Liver (tissue), 3 donors: ENCODE measurements at regions not wholly inside any gene's neighbourhood (a gene's known extent, or its start where the extent isn't known, plus 50 kb on each side); places are given as distances from the start of the nearest gene placed in this dataset.

ENCODE experiments used
- FOXA1 ChIP-seq: IDR thresholded peaks from 2 replicates; pipeline ENCODE4 v1.6.1; 2016; ENCODE audit warnings: antibody characterized with exemption
- HNF4A ChIP-seq, 2 donors: conservative IDR thresholded peaks; 2 replicates each; pipeline ENCODE4 v1.6.1; 2016; ENCODE audit warnings: antibody characterized with exemption in 2 of 2, mild to moderate bottlenecking in 2 of 2
- JUND ChIP-seq, 2 donors: IDR thresholded peaks; 2 replicates each; pipeline ENCODE4 v1.6.1; 2016; ENCODE audit warnings: antibody characterized with exemption in 2 of 2
- RAD21 ChIP-seq, 2 donors: IDR thresholded peaks; 2 replicates each; pipeline ENCODE4 v1.6.1; 2016; ENCODE audit warnings: antibody characterized with exemption in 2 of 2, mild to moderate bottlenecking in 2 of 2
- SP1 ChIP-seq: IDR thresholded peaks from 2 replicates; pipeline ENCODE4 v1.6.1; 2018; ENCODE audit warnings: antibody characterized with exemption, mild to moderate bottlenecking
- TAF1 ChIP-seq: conservative IDR thresholded peaks from 2 replicates; pipeline ENCODE4 v1.6.1; 2016; ENCODE audit warnings: antibody characterized with exemption, mild to moderate bottlenecking
- YY1 ChIP-seq: IDR thresholded peaks from 2 replicates; pipeline ENCODE4 v1.6.1; 2016; ENCODE audit warnings: antibody characterized with exemption, mild to moderate bottlenecking
- TF ChIP-seq, protein P1 (sequence below): IDR thresholded peaks from 2 replicates; pipeline ENCODE4 v1.6.1; 2016; ENCODE audit warnings: antibody characterized with exemption
- TF ChIP-seq, protein P2 (sequence below): fragments of 150-350 bp; IDR thresholded peaks from 2 replicates; pipeline ENCODE4 v1.5.1; 2017; ENCODE audit warnings: improper control_type of control experiment, low read depth, low read length; ENCODE audit not compliant: missing input control
- TF ChIP-seq, protein P3 (sequence below): IDR thresholded peaks from 2 replicates; pipeline ENCODE4 v1.6.1; 2016; ENCODE audit warnings: antibody characterized with exemption, mild to moderate bottlenecking
- TF ChIP-seq, protein P4 (sequence below): IDR thresholded peaks from 2 replicates; pipeline ENCODE4 v1.6.1; 2016; ENCODE audit warnings: antibody characterized with exemption
- TF ChIP-seq, protein P5 (sequence below): IDR thresholded peaks from 2 replicates; pipeline ENCODE4 v1.6.1; 2016; ENCODE audit warnings: antibody characterized with exemption
- donor health status: healthy.
- donor health status: healthy.

DNA sequence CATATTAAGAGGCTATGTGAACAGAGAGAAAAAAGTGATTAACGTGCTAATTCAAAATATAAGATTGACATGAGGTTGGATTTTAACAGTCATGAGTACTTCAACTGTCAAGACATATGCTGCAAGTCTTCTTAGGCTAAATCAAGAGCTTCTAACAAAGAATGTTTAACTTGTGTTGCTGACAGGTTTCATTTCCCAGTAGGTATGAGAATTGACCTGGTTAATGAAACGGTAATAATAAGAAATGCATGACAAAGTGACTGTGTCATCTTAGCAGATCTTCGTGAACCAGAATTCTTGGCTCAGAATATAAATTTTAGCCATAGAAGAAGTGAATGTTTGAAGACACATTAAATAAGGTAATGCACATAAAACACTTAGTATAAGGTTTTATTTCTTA, 132.6 kb upstream of the PTGFR start:
- TF ChIP-seq, protein P1, sequence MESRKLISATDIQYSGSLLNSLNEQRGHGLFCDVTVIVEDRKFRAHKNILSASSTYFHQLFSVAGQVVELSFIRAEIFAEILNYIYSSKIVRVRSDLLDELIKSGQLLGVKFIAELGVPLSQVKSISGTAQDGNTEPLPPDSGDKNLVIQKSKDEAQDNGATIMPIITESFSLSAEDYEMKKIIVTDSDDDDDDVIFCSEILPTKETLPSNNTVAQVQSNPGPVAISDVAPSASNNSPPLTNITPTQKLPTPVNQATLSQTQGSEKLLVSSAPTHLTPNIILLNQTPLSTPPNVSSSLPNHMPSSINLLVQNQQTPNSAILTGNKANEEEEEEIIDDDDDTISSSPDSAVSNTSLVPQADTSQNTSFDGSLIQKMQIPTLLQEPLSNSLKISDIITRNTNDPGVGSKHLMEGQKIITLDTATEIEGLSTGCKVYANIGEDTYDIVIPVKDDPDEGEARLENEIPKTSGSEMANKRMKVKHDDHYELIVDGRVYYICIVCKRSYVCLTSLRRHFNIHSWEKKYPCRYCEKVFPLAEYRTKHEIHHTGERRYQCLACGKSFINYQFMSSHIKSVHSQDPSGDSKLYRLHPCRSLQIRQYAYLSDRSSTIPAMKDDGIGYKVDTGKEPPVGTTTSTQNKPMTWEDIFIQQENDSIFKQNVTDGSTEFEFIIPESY: no peak
- TF ChIP-seq, protein P2, sequence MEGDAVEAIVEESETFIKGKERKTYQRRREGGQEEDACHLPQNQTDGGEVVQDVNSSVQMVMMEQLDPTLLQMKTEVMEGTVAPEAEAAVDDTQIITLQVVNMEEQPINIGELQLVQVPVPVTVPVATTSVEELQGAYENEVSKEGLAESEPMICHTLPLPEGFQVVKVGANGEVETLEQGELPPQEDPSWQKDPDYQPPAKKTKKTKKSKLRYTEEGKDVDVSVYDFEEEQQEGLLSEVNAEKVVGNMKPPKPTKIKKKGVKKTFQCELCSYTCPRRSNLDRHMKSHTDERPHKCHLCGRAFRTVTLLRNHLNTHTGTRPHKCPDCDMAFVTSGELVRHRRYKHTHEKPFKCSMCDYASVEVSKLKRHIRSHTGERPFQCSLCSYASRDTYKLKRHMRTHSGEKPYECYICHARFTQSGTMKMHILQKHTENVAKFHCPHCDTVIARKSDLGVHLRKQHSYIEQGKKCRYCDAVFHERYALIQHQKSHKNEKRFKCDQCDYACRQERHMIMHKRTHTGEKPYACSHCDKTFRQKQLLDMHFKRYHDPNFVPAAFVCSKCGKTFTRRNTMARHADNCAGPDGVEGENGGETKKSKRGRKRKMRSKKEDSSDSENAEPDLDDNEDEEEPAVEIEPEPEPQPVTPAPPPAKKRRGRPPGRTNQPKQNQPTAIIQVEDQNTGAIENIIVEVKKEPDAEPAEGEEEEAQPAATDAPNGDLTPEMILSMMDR: no peak
- TF ChIP-seq, protein P3, sequence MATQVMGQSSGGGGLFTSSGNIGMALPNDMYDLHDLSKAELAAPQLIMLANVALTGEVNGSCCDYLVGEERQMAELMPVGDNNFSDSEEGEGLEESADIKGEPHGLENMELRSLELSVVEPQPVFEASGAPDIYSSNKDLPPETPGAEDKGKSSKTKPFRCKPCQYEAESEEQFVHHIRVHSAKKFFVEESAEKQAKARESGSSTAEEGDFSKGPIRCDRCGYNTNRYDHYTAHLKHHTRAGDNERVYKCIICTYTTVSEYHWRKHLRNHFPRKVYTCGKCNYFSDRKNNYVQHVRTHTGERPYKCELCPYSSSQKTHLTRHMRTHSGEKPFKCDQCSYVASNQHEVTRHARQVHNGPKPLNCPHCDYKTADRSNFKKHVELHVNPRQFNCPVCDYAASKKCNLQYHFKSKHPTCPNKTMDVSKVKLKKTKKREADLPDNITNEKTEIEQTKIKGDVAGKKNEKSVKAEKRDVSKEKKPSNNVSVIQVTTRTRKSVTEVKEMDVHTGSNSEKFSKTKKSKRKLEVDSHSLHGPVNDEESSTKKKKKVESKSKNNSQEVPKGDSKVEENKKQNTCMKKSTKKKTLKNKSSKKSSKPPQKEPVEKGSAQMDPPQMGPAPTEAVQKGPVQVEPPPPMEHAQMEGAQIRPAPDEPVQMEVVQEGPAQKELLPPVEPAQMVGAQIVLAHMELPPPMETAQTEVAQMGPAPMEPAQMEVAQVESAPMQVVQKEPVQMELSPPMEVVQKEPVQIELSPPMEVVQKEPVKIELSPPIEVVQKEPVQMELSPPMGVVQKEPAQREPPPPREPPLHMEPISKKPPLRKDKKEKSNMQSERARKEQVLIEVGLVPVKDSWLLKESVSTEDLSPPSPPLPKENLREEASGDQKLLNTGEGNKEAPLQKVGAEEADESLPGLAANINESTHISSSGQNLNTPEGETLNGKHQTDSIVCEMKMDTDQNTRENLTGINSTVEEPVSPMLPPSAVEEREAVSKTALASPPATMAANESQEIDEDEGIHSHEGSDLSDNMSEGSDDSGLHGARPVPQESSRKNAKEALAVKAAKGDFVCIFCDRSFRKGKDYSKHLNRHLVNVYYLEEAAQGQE: no peak
- TF ChIP-seq FOXA1 (no peak), RAD21 (IDR thresholded peaks at IDR 0.05) (no peak), TAF1 (no peak), JUND (IDR thresholded peaks at IDR 0.05) (no peak), HNF4A (conservative IDR thresholded peaks at IDR 0.05) (no peak), YY1 (no peak), SP1 (no peak)
- TF ChIP-seq, protein P4, sequence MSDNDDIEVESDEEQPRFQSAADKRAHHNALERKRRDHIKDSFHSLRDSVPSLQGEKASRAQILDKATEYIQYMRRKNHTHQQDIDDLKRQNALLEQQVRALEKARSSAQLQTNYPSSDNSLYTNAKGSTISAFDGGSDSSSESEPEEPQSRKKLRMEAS: no peak
- TF ChIP-seq, protein P5, sequence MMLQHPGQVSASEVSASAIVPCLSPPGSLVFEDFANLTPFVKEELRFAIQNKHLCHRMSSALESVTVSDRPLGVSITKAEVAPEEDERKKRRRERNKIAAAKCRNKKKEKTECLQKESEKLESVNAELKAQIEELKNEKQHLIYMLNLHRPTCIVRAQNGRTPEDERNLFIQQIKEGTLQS: no peak
